OCI-LY3 (cell line): ENCODE measurements at regions not wholly inside any gene's neighbourhood (a gene's known extent, or its start where the extent isn't known, plus 50 kb on each side); places are given as distances from the start of the nearest gene placed in this dataset.
"Not testable (repeated sequence)": the region's sequence is repeated elsewhere in the genome, so short reads cannot be mapped to it uniquely, and the experiment has no call there.

ENCODE experiments used
- H2AFZ ChIP-seq: fragments of 200-600, 300-600 bp; shearing (Covaris generic); 2 replicates; pipeline ENCODE4 v1.6.0; 2014; ENCODE audit warnings: antibody characterized with exemption, low read depth, low read length
- H3K27ac ChIP-seq: fragments of 200-600, 300-600 bp; sonication (generic); 2 replicates; pipeline ENCODE4 v1.5.1; 2014; ENCODE audit warnings: mild to moderate bottlenecking, low read length, moderate library complexity, mixed read lengths
- H3K27me3 ChIP-seq: fragments of 200-600, 300-600 bp; sonication (generic); 2 replicates; pipeline ENCODE4 v1.6.1; 2014; ENCODE audit warnings: low read depth, low read length, mixed read lengths
- H3K36me3 ChIP-seq: fragments of 200-600, 300-600 bp; sonication (generic); replicated peaks from 2 replicates; pipeline ENCODE3; 2014; ENCODE audit warnings: low read depth, low read length, mixed read lengths
- H3K4me1 ChIP-seq: fragments of 300-600, 200-600 bp; sonication (generic); 2 replicates; pipeline ENCODE4 v1.6.1; 2014; ENCODE audit warnings: low read length, mixed read lengths
- H3K4me2 ChIP-seq: fragments of 200-600, 300-600 bp; sonication (generic); 2 replicates; pipeline ENCODE4 v1.6.1; 2014; ENCODE audit warnings: low read length, mixed read lengths
- H3K4me3 ChIP-seq: fragments of 300-600, 200-600 bp; sonication (generic); 2 replicates; pipeline ENCODE4 v1.5.1; 2014; ENCODE audit warnings: antibody characterized with exemption, mild to moderate bottlenecking, low read length, moderate library complexity
- H3K79me2 ChIP-seq: fragments of 300-600, 200-600 bp; shearing (Covaris generic); 2 replicates; pipeline ENCODE4 v1.6.1; 2014; ENCODE audit warnings: mild to moderate bottlenecking, low read length, mixed read lengths
- H3K9ac ChIP-seq: fragments of 300-600, 200-600 bp; shearing (Covaris generic); 2 replicates; pipeline ENCODE4 v1.6.0; 2014; ENCODE audit warnings: mild to moderate bottlenecking, low read length, moderate library complexity
- H3K9me3 ChIP-seq: fragments of 200-600, 300-600 bp; shearing (Covaris generic); 2 replicates; pipeline ENCODE4 v1.6.1; 2014; ENCODE audit warnings: low read length, mixed read lengths; ENCODE audit not compliant: insufficient read depth
- H4K20me1 ChIP-seq: fragments of 200-600, 300-600 bp; sonication (generic); 2 replicates; pipeline ENCODE4 v1.6.1; 2016; ENCODE audit warnings: low read length, mixed read lengths; ENCODE audit not compliant: insufficient read depth
- CTCF ChIP-seq: fragments of 200-600, 300-600 bp; sonication (generic); IDR thresholded peaks from 2 replicates; pipeline ENCODE4 v1.5.1; 2014; ENCODE audit warnings: antibody characterized with exemption, low read length, low read depth
- EZH2phosphoT487 ChIP-seq: fragments of 200-600 bp; shearing (Covaris generic); IDR thresholded peaks from 2 replicates; pipeline ENCODE4 v1.6.1; 2018; ENCODE audit warnings: antibody characterized with exemption, mixed run types, low read depth

GRCh38 chr12:131364903-131365820 lies 345.7 kb upstream of the SFSWAP start:
- H3K9ac ChIP-seq, result no peak overlapping the region
- H4K20me1 ChIP-seq, result no peaks in the 10 kb centered on the region
- H3K79me2 ChIP-seq, result no peaks in the 10 kb centered on the region
- no peak overlapping the region for H3K4me3 ChIP-seq
- no peaks in the 10 kb centered on the region for H3K36me3 ChIP-seq
- no peak overlapping the region for H3K4me2 ChIP-seq
- H3K4me1 ChIP-seq, result peaks cover 36% of the 10 kb centered on the region
- H3K27me3 ChIP-seq, result no peaks in the 10 kb centered on the region
- H2AFZ ChIP-seq, result no peak overlapping the region
- H3K9me3 ChIP-seq, result no peaks in the 10 kb centered on the region
- no peak overlapping the region for H3K27ac ChIP-seq
- TF ChIP-seq CTCF (no peak), EZH2phosphoT487 (no peak)

GRCh38 chr12:131365821-131366260 lies 345.0 kb upstream of the SFSWAP start:
- no peaks in the 10 kb centered on the region for H3K9me3 ChIP-seq
- H4K20me1 ChIP-seq, result no peaks in the 10 kb centered on the region
- H3K27me3 ChIP-seq, result no peaks in the 10 kb centered on the region
- H3K79me2 ChIP-seq, result no peaks in the 10 kb centered on the region
- peaks cover 32% of the 10 kb centered on the region for H3K4me1 ChIP-seq
- H3K4me3 ChIP-seq, result no peak overlapping the region
- H3K36me3 ChIP-seq, result no peaks in the 10 kb centered on the region
- no peak overlapping the region for H3K27ac ChIP-seq
- H2AFZ ChIP-seq, result no peak overlapping the region
- H3K9ac ChIP-seq, result no peak overlapping the region
- TF ChIP-seq CTCF (no peak), EZH2phosphoT487 (no peak)
- H3K4me2 ChIP-seq, result no peak overlapping the region

- no peak overlapping the region for H3K27ac ChIP-seq
- H3K36me3 ChIP-seq, result no peaks in the 10 kb centered on the region
- no peaks in the 10 kb centered on the region for H3K27me3 ChIP-seq
- TF ChIP-seq EZH2phosphoT487, result no peak
- no peak for TF ChIP-seq CTCF
- no peak overlapping the region for H3K4me3 ChIP-seq
- no peak overlapping the region for H2AFZ ChIP-seq
- H3K4me2 ChIP-seq, result no peak overlapping the region
- H3K9ac ChIP-seq, result no peak overlapping the region
- peaks cover 26% of the 10 kb centered on the region for H3K4me1 ChIP-seq
- no peaks in the 10 kb centered on the region for H3K9me3 ChIP-seq
- H4K20me1 ChIP-seq, result no peaks in the 10 kb centered on the region
- H3K79me2 ChIP-seq, result no peaks in the 10 kb centered on the region
These were observed 344.5 kb upstream of the SFSWAP start for GRCh38 chr12:131366261-131366871.

- not testable (repeated sequence) for H3K4me3 ChIP-seq, H3K79me2 ChIP-seq, H2AFZ ChIP-seq, H3K36me3 ChIP-seq, H3K27ac ChIP-seq, H3K4me2 ChIP-seq, H3K9ac ChIP-seq, H3K9me3 ChIP-seq, H4K20me1 ChIP-seq, H3K27me3 ChIP-seq
- peaks cover 22% of the 10 kb centered on the region for H3K4me1 ChIP-seq
These were observed 343.6 kb upstream of the SFSWAP start for GRCh38 chr12:131367067-131367982.
